GM03348 (cell line): ENCODE measurements at regions not wholly inside any gene's neighbourhood (a gene's known extent, or its start where the extent isn't known, plus 50 kb on each side); places are given as distances from the start of the nearest gene placed in this dataset.

Experiments used
- DNase-seq: peaks from one replicate; pipeline ENCODE4 v3.0.0; 2012; ENCODE audit warnings: low spot score

DNA sequence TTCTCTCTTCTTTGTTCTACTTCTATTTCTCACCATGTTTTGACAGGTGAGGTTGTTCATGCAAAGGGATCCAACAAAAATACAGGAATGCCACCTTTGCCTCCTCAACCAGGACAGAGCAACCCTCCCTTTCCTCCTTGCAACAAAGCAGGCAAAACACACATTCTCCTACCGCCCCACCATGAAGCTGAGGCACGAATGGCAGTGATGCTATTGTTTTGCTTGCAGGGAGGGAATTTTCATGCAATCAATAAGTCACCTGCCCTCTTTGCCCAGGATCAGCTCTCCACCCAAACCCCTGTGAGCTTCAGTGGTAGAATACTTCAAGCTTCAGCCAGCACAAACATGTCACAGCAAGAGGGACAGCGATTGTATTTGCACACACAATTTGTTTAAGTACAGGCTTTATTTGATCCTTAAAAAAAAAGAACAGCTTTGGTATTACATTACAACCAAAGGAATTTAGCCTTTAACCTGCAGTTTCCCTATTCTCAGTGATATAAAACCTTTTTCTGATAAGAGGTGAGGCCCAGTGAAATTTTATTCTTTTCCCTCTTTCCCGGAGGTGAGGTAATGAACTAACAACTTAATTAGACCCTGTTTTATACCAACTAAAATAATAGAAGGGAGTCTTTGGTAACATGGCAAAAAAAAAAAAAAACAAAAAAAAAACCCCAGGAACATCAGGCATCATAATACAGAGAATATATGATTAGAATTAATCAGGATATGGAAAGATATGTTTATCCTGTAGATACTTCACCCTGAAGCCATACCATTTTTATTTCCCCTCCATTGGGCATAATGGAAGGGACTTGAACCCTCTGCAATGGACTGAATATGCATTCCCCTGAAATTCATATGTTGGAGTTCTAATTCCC is 87.0 kb upstream of the EEA1 start:
- DNase-seq = no peak

DNA sequence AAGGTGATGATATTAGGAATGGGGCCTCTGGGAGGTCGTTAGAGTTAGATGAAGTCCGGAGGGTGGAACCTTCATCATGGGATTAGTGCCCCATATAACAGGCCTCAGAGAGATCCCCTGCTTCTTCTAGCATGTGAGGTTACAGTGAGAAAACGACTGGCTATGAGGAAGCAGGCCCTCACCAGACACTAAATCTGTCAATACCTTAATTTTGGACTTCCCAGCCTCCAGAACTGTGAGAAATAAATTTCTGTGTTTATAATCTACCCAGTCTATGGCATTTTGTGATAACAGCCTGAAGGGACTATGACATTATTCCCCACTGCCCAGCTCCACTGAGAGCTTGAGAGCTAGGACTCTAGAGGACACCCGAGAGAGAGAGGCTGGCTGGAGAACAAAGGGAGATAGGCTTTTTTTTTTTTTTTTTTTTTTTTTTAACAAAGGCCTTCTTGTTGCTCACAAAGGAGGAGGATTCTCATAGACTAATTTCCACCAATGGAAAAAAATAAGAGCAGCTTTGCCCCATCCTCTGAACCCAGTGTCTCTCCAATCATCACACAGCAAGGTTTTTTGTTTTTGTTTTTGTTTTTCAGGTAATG is 87.8 kb upstream of the EEA1 start:
- no peak for DNase-seq

DNA sequence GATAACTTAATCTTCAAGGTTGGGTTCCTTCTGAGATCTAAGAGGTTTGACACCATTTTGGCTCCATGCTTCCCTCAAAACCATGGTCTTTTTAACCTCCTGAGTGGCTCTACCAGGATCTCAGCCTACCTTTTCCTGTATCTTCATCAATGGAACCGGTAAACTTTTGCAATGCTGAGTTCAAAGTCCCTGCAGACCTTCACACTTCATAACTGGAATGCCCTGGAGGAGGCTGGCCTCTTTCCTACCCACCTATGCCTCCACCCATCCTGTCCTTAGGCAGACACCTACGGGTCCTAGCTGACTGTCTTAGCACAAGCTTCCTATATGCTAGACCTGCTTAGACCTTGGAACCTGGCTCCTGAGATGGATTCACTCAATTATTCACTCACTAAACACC is 89.5 kb upstream of the EEA1 start:
- no peak for DNase-seq

DNA sequence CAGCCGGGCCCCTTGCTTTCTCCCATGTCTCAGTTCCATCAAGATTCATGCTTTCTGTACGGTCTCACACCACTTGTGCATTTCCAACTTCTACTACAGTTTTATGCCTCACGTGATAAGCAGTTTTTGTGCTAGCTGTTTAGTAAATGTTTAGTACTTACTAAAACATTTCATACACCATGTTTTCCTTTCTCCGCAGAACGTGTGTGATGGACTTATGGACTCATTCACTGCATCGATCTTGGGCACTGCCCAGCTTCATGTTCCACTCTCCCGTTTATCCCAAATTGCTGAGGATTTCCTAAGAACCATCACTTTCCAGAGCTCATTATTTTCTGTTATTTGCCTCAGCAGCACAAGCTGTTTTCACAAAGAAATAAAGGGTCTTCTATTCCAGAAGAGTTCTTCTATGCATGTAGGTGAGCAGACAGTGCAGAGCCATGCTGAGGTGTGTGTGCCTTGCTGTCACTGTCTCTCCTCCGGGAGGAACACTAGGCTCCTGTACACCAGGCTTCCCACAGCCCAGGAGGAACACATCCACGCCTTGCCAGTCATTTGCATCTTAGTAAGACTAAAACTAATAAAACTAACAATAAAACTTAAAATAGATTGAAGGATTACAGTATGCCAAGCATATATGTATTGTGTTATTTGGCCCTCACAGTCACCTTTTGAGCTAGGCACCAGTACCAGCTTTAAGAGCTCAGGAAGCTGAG is 90.3 kb upstream of the EEA1 start:
- DNase-seq = no peak

DNA sequence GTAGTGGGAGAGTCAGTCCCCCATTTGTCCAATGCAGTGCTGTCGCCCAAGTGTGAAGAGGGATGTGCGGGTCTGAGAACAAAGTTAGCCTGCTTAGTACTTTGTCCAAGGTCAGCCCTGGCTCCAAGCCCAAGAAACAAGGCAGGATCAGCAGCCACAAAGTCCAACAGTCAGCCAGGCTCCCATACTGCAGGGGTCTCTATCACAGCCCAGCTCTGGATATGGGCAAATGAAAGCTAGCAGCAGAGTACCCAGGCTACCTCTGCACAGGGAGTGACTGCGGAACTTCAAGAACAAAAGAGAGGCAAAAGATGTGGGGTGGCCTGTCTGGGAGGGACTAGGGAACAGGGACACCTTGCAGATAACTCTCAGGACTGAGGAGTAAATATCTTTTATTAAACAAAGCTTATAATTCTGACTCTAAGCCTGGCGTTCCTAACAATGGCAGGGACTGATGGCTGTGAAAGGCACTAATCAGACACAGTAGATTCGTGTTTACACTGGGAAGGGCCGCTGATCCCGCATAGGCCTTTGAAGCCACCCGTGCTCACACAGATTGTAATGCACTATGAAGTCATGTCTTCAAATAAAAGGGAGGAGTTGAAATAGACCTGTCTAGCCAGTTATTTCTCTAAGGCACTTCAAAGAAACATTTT is 91.0 kb upstream of the EEA1 start:
- DNase-seq = no peak

DNA sequence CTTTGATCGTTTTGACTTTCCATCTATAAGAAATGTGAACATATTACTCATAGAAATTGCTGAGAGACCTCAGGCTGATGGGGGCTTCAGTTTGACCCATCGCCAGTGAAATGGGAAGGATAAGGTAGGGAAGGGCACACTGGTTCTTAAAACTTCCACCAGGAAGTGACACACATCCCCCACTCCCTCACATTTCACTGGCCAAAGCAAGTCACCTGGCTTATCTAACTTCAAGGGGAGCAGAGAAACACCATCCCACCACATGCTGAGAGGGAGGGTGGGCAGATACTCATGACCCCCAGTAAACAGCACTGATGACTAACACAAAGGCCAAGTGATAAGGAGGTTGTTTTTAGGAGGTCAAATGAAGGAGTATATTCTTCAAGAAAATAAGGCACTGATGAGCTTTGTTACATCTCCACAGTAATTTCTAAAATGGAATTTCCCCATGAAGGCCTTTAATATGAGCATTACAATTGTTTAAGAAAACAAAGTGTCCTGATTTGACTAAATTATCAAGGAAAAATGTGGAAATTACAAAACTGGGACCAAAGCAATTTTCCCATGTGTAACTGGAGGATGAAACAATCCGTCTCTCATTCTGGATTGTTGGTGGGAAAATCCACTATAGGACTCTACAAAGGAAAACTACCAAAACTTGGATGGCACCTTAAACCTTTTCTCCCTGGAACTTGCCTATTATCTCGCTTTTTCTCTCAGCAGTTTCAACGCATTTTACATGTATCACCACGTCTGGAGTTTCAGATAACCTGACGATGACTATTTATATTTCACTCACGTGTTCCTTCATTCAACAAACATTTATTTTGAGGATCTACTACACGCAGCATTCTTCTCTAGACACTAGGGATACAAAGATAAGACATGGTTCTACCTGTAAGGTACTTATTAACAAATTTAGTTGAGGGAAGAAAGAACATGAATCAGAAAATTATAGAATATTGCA is 91.8 kb upstream of the EEA1 start:
- no peak for DNase-seq

DNA sequence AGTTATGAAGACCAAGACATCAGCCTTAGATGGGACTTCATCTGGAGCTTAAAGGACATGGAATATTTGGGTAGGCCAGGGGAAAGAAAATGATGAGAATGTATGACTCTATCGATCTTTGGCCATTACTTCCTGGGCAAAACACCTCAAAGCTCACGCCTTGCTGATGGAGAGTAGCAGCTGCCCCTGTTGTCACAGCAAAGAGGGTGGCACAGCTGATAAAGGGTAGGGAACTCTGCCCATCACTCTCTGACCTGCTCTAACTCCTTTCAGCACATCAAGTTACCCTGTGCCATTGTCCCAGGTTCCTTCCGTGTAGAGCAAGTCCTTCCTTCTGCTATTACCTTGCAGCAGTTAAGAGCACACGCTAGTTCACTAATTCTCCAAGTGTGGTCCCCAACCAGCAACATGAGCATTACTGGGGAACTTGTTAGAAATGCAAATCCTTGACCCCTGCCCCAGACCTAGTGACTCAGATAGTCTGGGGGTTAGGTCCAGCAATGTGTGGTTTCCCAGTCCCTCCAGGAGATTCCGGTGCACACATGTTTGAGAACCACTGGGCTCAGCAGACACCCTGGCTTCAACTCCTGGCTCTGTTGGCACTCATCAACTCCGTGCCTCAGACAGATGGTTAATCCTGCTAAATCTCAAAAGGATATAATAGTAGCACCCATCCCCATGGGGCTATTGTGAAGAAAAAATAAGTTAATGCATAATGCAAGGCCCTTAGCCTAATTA is 93.7 kb upstream of the EEA1 start:
- peak; percentile 14 for DNase-seq

DNA sequence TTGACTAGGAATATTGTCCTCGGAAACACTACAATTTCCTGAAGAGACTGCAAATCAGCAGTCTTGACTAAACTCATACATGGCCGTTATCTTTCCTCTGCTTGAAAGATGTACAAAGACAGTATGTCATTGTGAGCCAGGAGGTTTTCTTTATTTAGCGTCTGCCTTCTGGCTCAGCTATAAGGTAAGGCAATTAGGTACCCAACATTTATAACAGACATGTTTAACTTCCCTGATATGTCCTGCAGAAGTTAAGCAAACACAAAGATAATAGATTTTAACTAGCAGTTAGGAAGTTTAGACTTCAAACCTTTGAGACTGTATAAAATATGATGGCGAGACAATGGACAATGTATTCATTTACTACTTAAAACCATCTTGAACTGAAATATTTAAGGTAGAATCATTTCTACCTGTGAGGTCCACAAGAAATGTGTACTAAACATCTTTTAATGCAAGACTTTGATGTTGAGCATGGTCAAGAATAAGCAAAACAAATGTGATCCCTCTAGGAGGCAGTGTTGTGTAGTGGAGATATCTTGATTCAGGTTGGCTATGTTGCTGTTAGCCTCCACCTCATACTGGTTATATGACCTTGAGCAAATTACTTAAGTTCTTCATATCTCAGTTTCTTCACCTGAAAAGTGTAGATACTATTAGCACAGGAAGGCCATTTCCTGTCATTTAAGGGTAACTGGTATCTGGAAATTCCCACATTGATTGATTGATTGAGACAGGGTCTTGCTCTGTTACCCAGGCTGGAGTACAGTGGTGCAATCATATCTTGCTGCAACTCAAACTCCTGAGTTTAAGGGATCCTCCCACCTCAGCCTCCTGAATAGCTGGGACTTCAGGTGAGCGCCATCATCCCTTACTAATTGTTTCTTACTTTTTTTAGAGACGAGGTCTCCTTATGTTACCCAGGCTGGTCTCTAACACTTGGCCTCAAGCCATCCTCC is 96.3 kb upstream of the EEA1 start:
- DNase-seq = peak; percentile 69

DNA sequence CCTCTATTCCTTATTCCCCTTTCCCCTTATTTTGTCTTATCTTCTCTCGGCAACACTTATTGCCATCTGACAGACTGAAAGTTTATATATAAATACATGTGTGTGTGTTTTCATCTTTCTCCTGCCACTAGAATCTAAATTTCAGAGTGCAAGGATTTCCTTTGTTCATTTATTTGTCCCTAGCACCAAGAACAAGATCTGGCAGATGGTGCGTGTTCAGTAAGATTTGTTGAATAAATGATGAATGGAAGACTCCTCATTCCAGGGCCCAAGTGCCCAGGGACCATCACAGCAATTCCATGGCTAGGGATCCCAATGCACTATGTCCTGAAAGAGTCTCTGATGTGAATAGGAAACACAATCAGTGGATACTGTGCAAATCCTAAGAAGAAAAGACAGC is 97.9 kb upstream of the EEA1 start:
- no peak for DNase-seq

DNA sequence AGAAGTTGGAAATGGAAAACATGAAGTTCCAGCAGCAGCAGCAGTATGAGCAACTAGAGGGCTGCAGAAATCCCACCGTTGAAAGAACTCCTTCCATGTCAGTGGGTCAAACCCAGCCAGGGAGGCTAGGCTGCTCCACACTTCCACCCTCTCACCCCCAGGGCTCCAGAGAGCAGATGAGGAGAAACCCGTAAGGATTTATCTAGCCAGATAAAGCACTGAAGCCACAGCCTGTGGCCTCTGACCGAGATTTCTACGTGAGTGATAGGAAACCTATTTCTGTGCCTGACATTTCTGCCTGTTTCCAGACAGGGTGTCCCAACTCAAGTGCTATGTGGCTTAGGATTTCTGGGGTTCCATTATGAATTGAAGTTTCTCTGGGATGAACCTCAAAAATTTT is 100.0 kb upstream of the EEA1 start:
- DNase-seq = no peak

DNA sequence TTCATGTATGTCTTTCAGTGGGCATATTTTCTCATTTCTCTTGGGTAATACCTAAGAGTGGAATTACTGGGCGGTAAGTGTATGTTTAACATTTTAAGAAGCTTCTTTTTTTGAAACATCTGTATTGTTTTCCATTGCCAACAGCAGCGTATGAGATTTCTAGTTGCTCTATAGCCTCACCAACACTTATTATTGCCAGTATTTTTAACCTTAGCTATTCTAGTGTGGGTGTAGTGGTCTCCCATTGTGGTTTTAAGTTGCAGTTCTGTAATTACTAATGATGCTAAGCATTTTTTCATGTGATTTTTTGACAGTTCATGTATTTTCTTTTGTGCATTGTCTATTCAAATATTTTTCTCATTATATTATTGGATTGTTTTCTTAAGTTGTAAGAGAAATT is 101.9 kb upstream of the EEA1 start:
- DNase-seq = no peak

DNA sequence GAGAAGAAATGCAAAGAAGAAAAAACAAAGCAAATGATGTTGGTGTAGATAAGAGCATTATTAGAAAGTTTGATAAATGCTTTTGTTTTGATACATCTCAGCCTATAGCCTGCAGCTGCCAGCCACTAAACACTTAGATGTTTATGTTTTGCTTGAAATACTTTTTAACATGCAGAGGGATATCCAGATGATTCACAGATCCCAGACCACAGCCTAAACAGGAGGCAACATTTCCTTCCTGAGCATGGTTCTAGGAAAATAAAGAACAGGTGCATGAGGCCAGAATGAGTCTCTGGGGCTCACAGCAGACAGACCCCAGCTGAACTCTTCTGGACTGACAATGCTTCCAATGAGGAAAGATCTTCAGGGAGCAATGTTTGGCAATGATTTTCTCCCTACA is 103.7 kb upstream of the EEA1 start:
- DNase-seq = no peak

DNA sequence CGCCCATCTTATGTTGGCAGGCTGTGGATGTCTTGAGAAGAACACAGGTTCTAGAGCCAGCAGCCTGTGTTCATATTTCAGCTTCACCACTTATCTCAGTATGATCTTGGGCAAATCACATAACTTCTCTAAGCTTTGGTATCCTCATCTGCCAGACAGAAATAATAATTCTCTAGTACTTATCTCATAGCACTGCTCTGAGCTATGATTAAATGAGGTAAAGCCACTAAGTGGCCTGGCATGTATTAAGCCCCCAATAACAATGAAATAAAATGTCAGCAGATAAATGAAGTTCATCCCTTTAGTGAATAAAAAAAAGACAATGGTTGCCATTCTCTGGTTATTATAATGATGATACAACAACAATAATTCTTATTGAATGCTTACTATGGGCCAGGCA is 104.9 kb upstream of the EEA1 start:
- no peak for DNase-seq

DNA sequence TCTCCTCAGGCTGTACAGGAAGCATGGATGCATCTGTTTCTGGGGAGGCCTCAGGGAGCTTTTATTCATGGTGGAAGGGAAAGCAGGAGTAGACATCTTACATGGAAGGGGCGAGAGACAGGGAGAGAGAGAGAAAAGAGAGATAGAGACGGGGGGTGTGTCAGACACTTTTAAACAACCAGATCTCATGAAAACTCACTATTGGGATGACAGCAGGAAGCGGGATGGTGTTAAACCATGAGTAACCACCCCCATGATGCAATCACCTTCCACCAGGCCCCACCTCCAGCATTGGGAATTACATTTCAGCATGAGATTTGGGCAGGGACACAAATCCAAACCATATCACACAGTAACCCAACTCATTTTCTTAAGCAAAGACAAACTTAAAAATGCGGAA is 110.0 kb upstream of the EEA1 start:
- DNase-seq = no peak

DNA sequence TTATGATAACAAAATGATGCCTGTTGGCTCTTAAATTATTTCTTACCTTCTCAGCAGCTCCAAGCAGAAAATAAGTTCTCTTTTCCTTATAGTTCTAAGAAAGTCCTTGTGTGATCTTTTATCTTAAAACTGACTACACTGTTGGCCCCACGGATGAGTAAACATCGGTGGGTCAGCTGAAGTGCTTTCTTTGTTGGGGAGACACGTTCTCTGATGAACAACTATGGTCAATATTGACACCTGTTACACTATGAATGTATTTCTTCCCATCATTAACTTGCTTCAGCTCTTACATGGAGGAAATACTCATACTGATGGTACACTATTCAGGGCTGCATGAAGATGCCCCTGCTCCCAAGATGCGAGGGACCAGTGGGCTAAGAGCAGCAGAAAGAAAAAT is 110.8 kb upstream of the EEA1 start:
- no peak for DNase-seq

DNA sequence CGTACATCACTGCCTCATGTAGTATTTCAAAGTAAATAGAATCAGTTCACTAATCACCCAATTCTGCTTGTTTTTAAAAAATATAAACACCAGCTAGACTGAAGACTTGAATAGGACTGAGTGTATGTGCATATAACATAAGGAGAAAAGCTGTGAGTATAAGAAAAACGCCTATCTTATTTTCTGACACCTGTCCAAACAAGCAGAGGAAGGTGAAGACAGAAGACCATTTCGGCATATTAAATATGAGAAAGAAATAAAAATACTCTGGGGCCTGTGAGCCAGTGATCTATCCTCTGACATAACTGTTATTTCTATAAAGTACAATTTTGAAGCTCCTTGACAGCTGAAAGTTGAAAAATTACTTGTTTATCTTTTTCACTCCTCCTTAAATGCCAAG is 111.3 kb upstream of the EEA1 start:
- no peak for DNase-seq

DNA sequence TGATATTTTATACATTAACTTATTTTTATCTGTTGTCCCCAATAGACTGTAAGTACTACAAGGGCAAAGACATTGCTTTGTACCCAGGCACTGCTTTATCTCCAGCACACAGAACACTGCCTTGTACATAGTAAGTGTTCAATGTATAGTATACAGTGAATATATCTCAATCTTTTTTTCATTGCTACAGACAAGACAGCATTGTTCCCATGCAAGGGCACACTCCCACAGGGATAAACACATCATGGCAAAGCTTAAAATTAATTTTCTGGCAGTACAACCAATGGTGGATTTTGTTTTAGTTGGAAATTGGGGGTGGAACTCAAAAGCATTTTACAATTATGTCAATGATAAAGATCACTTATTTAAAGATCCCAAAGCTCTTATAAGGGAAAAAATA is 112.3 kb upstream of the EEA1 start:
- DNase-seq = no peak

DNA sequence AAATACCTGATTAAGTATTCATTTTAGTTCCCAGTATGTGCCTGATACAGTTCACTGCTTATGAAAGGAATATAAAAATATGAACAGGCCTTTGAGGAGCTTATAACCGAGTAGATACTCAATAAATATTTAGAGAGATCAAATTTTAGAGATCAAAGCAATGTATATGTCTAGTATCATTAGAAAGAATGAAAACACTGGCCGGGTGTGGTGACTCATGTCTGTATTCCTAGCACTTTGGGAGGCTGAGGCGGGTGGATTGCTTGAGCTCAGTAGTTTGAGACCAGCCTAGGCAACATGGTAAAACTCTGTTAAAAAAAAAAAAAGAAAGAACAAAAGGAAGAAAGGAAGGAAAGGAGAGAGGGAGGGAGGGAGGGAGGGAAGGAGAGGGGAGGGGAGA is 113.2 kb upstream of the EEA1 start:
- no peak for DNase-seq

DNA sequence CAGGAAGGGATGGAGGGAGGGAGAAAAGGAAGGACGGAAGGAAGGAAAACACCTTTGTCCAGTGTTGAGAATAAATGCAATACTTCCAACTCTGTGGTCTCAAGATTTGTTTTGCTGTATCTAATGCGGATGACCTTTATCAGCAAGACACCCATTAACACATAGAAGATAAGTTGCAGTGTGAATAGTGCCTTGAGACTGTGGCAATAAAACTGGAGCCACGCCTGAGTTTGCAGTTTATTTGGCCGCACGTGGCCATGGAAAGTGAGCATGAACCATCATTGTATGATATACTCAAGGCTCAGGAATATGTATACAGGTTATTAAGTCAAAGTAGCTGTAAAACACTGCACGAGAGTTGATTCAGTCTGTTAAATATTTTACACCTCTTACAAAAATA is 113.6 kb upstream of the EEA1 start:
- no peak for DNase-seq
